Neural progenitor cell (in vitro differentiated cells): ENCODE measurements at regions not wholly inside any gene's neighbourhood (a gene's known extent, or its start where the extent isn't known, plus 50 kb on each side); places are given as distances from the start of the nearest gene placed in this dataset.

Experiments used
- EZH2phosphoT487 ChIP-seq: fragments of 200-600 bp; sonication (generic); IDR thresholded peaks from 2 replicates; pipeline ENCODE4 v1.6.1; 2017; ENCODE audit warnings: antibody characterized with exemption
- TF ChIP-seq, protein P1 (sequence below): fragments of 200-600 bp; sonication (generic); IDR thresholded peaks from 2 replicates; pipeline ENCODE4 v1.5.1; 2017; ENCODE audit warnings: antibody characterized with exemption, mild to moderate bottlenecking

DNA sequence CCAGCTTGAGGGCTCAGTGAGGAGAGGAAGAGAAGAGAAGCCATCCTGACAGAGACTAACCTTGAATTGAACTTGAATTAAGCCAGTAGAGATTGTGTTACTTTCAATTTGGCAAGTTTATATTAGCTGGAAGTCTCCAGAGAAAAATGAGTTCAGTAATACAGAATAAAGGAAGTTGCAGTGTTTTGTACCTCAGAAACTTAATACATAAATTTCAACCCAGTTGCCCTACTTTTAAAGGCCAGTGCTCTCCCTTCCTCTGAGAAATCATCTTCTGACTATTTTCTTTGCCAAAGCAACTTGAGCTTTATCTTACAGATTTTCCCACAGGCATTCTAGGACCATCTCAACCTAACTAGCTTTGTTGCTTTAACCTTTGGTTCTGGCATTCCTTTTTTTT is 231.0 kb upstream of the GAS1 start:
- TF ChIP-seq, protein P1, sequence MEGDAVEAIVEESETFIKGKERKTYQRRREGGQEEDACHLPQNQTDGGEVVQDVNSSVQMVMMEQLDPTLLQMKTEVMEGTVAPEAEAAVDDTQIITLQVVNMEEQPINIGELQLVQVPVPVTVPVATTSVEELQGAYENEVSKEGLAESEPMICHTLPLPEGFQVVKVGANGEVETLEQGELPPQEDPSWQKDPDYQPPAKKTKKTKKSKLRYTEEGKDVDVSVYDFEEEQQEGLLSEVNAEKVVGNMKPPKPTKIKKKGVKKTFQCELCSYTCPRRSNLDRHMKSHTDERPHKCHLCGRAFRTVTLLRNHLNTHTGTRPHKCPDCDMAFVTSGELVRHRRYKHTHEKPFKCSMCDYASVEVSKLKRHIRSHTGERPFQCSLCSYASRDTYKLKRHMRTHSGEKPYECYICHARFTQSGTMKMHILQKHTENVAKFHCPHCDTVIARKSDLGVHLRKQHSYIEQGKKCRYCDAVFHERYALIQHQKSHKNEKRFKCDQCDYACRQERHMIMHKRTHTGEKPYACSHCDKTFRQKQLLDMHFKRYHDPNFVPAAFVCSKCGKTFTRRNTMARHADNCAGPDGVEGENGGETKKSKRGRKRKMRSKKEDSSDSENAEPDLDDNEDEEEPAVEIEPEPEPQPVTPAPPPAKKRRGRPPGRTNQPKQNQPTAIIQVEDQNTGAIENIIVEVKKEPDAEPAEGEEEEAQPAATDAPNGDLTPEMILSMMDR, result no peak
- TF ChIP-seq EZH2phosphoT487, result no peak
